Neuronal stem cell (in vitro differentiated cells): ENCODE measurements at regions not wholly inside any gene's neighbourhood (a gene's known extent, or its start where the extent isn't known, plus 50 kb on each side); places are given as distances from the start of the nearest gene placed in this dataset.

Experiments used
- DNase-seq: peaks from one replicate; pipeline ENCODE4 v3.0.0-alpha.2; 2013; ENCODE audit warnings: low spot score
- H2AFZ ChIP-seq: one replicate; pipeline ENCODE4 v1.6.1; 2013; ENCODE audit warnings: mild to moderate bottlenecking, low read length, inconsistent platforms
- H2AK5ac ChIP-seq: 2 replicates; pipeline ENCODE4 v1.6.1; 2013; ENCODE audit warnings: low read depth, mild to moderate bottlenecking, inconsistent platforms, low read length, moderate library complexity, mixed read lengths
- H2BK120ac ChIP-seq: 2 replicates; pipeline ENCODE4 v1.6.1; 2013; ENCODE audit warnings: low read depth, mild to moderate bottlenecking, inconsistent platforms, low read length, moderate library complexity, mixed read lengths
- H2BK12ac ChIP-seq: one replicate; pipeline ENCODE4 v1.6.1; 2013; ENCODE audit warnings: low read length, inconsistent platforms
- H2BK15ac ChIP-seq: 2 replicates; pipeline ENCODE4 v1.6.1; 2013; ENCODE audit warnings: mild to moderate bottlenecking, low read length, inconsistent platforms, mixed read lengths
- H2BK5ac ChIP-seq: one replicate; pipeline ENCODE4 v1.6.1; 2013; ENCODE audit warnings: inconsistent platforms, mild to moderate bottlenecking, low read length, moderate library complexity
- H3K14ac ChIP-seq: one replicate; pipeline ENCODE4 v1.6.1; 2013; ENCODE audit warnings: low read length, inconsistent platforms
- H3K18ac ChIP-seq: 2 replicates; pipeline ENCODE4 v1.6.1; 2013; ENCODE audit warnings: low read length, inconsistent platforms
- H3K23ac ChIP-seq: 2 replicates; pipeline ENCODE4 v1.6.1; 2013; ENCODE audit warnings: low read depth, mild to moderate bottlenecking, mixed read lengths, low read length, inconsistent platforms; ENCODE audit not compliant: poor library complexity
- H3K27ac ChIP-seq: replicated peaks from 3 replicates; pipeline ENCODE4 v1.5.1; 2013; ENCODE audit warnings: low read length, inconsistent platforms
- H3K27me3 ChIP-seq, 3 experiments: 2 replicates each; pipeline ENCODE4 v1.6.1; 2013; ENCODE audit warnings: low read length in 3 of 3, mild to moderate bottlenecking in 2 of 3, inconsistent platforms in 1 of 3, low read depth in 1 of 3, mixed read lengths in 1 of 3, moderate library complexity in 1 of 3; ENCODE audit not compliant: control insufficient read depth in 3 of 3, insufficient read depth in 3 of 3
- H3K36me3 ChIP-seq, 2 donors: replicated peaks in 1 of 2; 2 replicates each; pipeline ENCODE4 v1.6.1; 2013; ENCODE audit warnings: low read length in 2 of 2; ENCODE audit not compliant: control insufficient read depth in 2 of 2, insufficient read depth in 2 of 2
- H3K4ac ChIP-seq: 2 replicates; pipeline ENCODE4 v1.6.1; 2013; ENCODE audit warnings: inconsistent platforms, mild to moderate bottlenecking, low read length, moderate library complexity
- H3K4me1 ChIP-seq, 2 donors: 1 replicate in 1 of 2; 2 replicates in 1 of 2; pipeline ENCODE4 v1.6.1; 2013; ENCODE audit warnings: low read length in 2 of 2, low read depth in 1 of 2; ENCODE audit not compliant: control insufficient read depth in 2 of 2, insufficient read depth in 1 of 2
- H3K4me2 ChIP-seq: one replicate; pipeline ENCODE4 v1.6.1; 2013; ENCODE audit warnings: mild to moderate bottlenecking, low read length, inconsistent platforms; ENCODE audit not compliant: insufficient read depth, poor library complexity, severe bottlenecking
- H3K4me3 ChIP-seq, 2 donors: 2 replicates each; pipeline ENCODE4 v1.5.1; 2013; ENCODE audit warnings: low read length in 2 of 2, mild to moderate bottlenecking in 2 of 2, inconsistent platforms in 1 of 2, moderate library complexity in 1 of 2
- H3K79me1 ChIP-seq: one replicate; pipeline ENCODE4 v1.6.1; 2013; ENCODE audit warnings: low read depth, mild to moderate bottlenecking, inconsistent platforms, low read length, moderate library complexity
- H3K9ac ChIP-seq: one replicate; pipeline ENCODE4 v1.6.1; 2013; ENCODE audit warnings: mild to moderate bottlenecking, low read depth, low read length, inconsistent platforms; ENCODE audit not compliant: poor library complexity
- H3K9me3 ChIP-seq, 2 donors: replicated peaks in 1 of 2; 2 replicates each; pipeline versions ENCODE3 to v1.6.1; 2013; ENCODE audit warnings: low read length in 2 of 2, mild to moderate bottlenecking in 2 of 2, inconsistent platforms in 1 of 2, low read depth in 1 of 2, mixed read lengths in 1 of 2, moderate library complexity in 1 of 2; ENCODE audit not compliant: control insufficient read depth in 2 of 2, insufficient read depth in 1 of 2
- H4K8ac ChIP-seq: one replicate; pipeline ENCODE4 v1.6.1; 2013; ENCODE audit warnings: low read depth, mild to moderate bottlenecking, inconsistent platforms, low read length, moderate library complexity
- H4K91ac ChIP-seq: one replicate; pipeline ENCODE4 v1.6.1; 2013; ENCODE audit warnings: low read length, low read depth, mild to moderate bottlenecking, inconsistent platforms; ENCODE audit not compliant: poor library complexity
- WGBS, 2 donors: extraction: QIAGEN DNeasy Blood & Tissue Kit; methylation state at CpG; one replicate each; pipeline ENCODE4 v1.1.7; 2013; ENCODE audit warnings: missing lambda C conversion rate in 2 of 2, mixed read lengths in 1 of 2; ENCODE audit not compliant: insufficient read length in 2 of 2, insufficient replicate concordance in 1 of 2; ENCODE audit errors: extremely low coverage in 2 of 2; 5-methylcytosine and 5-hydroxymethylcytosine counted together

GRCh38 chr7:19623676-19624075 lies 85.2 kb downstream of the POLR1F start:
- H4K8ac ChIP-seq, result no peak overlapping the region
- no peak overlapping the region for H3K23ac ChIP-seq
- H2AK5ac ChIP-seq, result no peak overlapping the region
- no peak overlapping the region for H3K18ac ChIP-seq
- no peak overlapping the region for H2BK120ac ChIP-seq
- no peak overlapping the region for H3K14ac ChIP-seq
- DNase-seq, result no peak
- no peak overlapping the region for H2BK5ac ChIP-seq
- H3K9me3 ChIP-seq, result no peaks in the 10 kb centered on the region
- no peak overlapping the region for H3K27ac ChIP-seq
- no peaks in the 10 kb centered on the region for H3K36me3 ChIP-seq
- no peak overlapping the region for H3K4me3 ChIP-seq
- no peak overlapping the region for H2AFZ ChIP-seq
- no CpG with 5 or more reads among the region's 1 CpG for WGBS, 2 donors
- H3K4ac ChIP-seq, result no peak overlapping the region
- no peaks in the 10 kb centered on the region for H3K4me1 ChIP-seq
- H3K4me2 ChIP-seq, result no peak overlapping the region
- no peak overlapping the region for H4K91ac ChIP-seq
- no peaks in the 10 kb centered on the region for H3K27me3 ChIP-seq
- H2BK15ac ChIP-seq, result no peak overlapping the region
- H3K9ac ChIP-seq, result no peak overlapping the region
- no peaks in the 10 kb centered on the region for H3K79me1 ChIP-seq
- H2BK12ac ChIP-seq, result no peak overlapping the region

DNA sequence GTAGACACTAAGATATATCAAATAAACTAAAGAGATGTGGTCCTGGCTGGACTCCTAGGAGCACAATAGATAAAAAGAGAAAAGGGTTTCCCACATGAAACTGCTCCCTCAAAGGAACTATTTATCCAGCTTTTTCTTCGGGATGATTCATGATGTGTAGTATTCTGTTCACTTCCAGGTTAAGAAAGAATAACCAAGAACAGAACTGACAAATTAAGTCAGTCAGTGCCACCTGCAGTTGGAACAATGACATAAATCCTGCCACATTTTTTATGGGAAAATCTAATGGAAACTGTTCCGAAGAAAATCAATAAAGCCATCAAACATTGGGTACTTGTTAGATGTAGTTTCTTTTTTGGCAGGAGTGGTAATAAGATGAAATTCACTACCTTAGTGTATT lies 87.1 kb downstream of the POLR1F start:
- Histone ChIP-seq H4K91ac (no peak overlapping the region), H3K23ac (no peak overlapping the region), H2BK5ac (no peak overlapping the region), H3K14ac (no peak overlapping the region), H3K9me3 (no peaks in the 10 kb centered on the region), H2BK15ac (no peak overlapping the region), H3K9ac (no peak overlapping the region), H2BK12ac (no peak overlapping the region), H3K4me1 (no peaks in the 10 kb centered on the region), H3K27ac (no peak overlapping the region), H3K4ac (no peak overlapping the region), H3K4me3 (no peak overlapping the region), H2AK5ac (no peak overlapping the region), H3K27me3 (no peaks in the 10 kb centered on the region), H2BK120ac (no peak overlapping the region), H3K18ac (no peak overlapping the region), H4K8ac (no peak overlapping the region), H3K36me3 (no peaks in the 10 kb centered on the region), H3K79me1 (no peaks in the 10 kb centered on the region), H2AFZ (no peak overlapping the region), H3K4me2 (no peak overlapping the region)
- no peak for DNase-seq
- no CpG with 5 or more reads among the region's 2 CpGs for WGBS, 2 donors

GRCh38 chr7:19620470-19620869 lies 88.4 kb downstream of the POLR1F start:
- Histone ChIP-seq H2BK12ac (no peak overlapping the region), H2BK120ac (no peak overlapping the region), H3K27me3 (no peaks in the 10 kb centered on the region), H3K36me3 (no peaks in the 10 kb centered on the region), H3K4me2 (no peak overlapping the region), H3K9me3 (no peaks in the 10 kb centered on the region), H3K4ac (no peak overlapping the region), H4K8ac (no peak overlapping the region), H3K18ac (no peak overlapping the region), H2AFZ (no peak overlapping the region), H3K14ac (no peak overlapping the region), H2BK5ac (no peak overlapping the region), H3K23ac (no peak overlapping the region), H3K27ac (no peak overlapping the region), H3K4me3 (no peak overlapping the region), H2BK15ac (no peak overlapping the region), H4K91ac (no peak overlapping the region), H2AK5ac (no peak overlapping the region), H3K9ac (no peak overlapping the region), H3K4me1 (no peaks in the 10 kb centered on the region), H3K79me1 (no peaks in the 10 kb centered on the region)
- WGBS, 2 donors, result no CpG with 5 or more reads among the region's 2 CpGs
- no peak for DNase-seq

- DNase-seq, result no peak
- no peak overlapping the region for H3K4me2 ChIP-seq
- WGBS, 2 donors, result no CpG with 5 or more reads among the region's 1 CpG
These were observed 89.7 kb downstream of the POLR1F start for GRCh38 chr7:19619122-19619521.

More at GRCh38 chr7:19619122-19619521, 89.7 kb downstream of the POLR1F start:
- no peaks in the 10 kb centered on the region for H3K9me3 ChIP-seq
- H4K8ac ChIP-seq, result no peak overlapping the region
- no peak overlapping the region for H2BK5ac ChIP-seq
- no peak overlapping the region for H3K14ac ChIP-seq
- H3K4ac ChIP-seq, result no peak overlapping the region
- H3K27ac ChIP-seq, result no peak overlapping the region
- H3K9ac ChIP-seq, result no peak overlapping the region
- no peaks in the 10 kb centered on the region for H3K79me1 ChIP-seq
- H3K18ac ChIP-seq, result no peak overlapping the region
- H3K4me3 ChIP-seq, result no peak overlapping the region
- no peak overlapping the region for H2BK12ac ChIP-seq
- H2BK15ac ChIP-seq, result no peak overlapping the region
- no peak overlapping the region for H2BK120ac ChIP-seq
- H3K27me3 ChIP-seq, result no peaks in the 10 kb centered on the region
- no peaks in the 10 kb centered on the region for H3K4me1 ChIP-seq
- H3K23ac ChIP-seq, result no peak overlapping the region
- no peak overlapping the region for H2AFZ ChIP-seq
- H4K91ac ChIP-seq, result no peak overlapping the region
- no peak overlapping the region for H2AK5ac ChIP-seq
- H3K36me3 ChIP-seq, result no peaks in the 10 kb centered on the region
